Suppressor macrophage (primary cell): ENCODE measurements at regions not wholly inside any gene's neighbourhood (a gene's known extent, or its start where the extent isn't known, plus 50 kb on each side); places are given as distances from the start of the nearest gene placed in this dataset.

ENCODE experiments used
- DNase-seq, 4 experiments: peaks; one replicate each; pipeline ENCODE4 v3.0.0-alpha.2; 2020 to 2022

- DNase-seq: no peak
These were observed 1095.7 kb upstream of the ZEB2 start for GRCh38 chr2:145615626-145616025.

GRCh38 chr2:145609951-145610350, 1090.0 kb upstream of the ZEB2 start:
- no peak for DNase-seq

DNA sequence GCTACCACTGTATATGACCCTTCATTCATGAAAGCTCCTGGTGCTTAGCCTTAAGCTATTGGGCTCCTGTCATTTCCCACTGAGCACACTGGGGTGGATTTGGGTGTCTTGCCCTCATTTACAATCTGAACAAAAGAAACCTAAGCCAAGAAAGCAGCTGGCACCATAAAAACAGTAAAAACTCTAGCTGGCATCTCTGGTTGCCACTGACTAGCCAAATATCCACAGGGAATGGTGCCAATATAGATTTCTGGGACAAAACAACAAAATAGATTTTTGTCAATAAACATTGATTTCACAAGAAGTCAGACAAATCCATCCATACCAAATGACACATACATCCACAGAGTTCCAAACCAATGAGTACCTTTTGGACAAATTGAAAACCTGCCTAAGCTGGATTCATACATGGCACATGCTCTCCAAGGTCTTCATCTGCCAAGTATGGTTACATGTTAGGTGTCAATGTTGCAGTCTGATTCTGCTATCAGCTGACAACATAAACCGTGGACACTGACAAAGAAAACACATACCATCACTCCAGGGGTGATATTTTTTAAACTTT, 1081.5 kb upstream of the ZEB2 start:
- DNase-seq: no peak

- DNase-seq: no peak
These were observed 1080.9 kb upstream of the ZEB2 start for GRCh38 chr2:145600811-145601210.

DNA sequence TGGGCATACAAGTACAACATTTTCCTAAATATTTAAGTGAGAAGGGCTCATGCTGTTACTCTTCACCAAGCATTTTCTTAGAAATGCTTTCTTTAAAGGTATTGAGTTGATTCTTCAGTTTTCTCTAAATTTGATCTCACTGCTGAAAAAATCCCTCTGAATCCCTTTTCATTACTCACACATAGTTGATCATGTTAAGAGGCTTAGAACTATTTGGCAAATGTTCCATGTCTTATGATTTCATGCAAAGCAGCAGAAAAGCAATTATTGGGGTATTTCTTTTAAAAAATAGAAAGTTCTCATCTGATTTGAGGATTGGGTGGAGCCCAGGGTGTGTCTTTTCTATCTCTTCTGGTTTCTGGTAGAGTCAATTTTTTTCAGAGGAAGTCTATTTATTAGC, 1079.8 kb upstream of the ZEB2 start:
- DNase-seq: no peak

DNA sequence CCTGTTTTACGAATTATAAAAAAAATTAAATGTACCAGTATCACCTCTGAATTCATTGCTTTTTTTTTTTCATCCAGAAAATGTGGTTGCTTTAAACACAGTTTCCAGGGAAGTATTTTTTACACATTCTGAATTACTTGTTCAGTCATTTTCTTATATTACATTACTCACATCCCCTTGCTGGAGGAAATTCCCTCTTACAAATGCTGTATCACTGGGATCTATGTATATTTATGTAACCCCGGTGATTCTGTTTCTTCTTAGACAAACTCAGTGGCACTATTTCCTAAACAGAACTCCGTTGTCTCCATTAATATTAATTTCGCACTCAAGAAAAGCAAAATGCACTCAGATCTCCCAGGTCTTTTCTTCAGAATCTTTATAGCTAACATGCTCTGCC, 1078.5 kb upstream of the ZEB2 start:
- peak in 2 of 4 experiments; percentile 53 to 56 for DNase-seq

DNA sequence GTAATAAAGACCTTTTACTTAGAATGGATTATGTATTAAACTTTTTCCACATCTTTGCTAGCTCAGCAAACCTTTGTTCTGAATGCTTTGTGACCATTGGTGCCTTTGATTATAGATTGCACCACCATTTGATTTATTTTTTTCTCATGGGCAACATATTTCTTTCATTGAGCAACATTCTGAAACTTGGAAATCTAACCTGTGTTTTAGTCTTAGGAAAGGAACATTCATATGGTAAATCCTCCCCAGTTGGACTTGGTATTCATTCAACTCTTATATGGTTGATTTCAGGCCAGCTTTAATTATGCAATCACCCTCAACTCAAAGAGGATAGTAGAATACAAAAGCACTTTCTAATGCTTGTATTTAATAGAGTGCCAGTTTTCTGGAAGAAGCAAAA, 1077.9 kb upstream of the ZEB2 start:
- no peak for DNase-seq

GRCh38 chr2:145597006-145597405, 1077.1 kb upstream of the ZEB2 start:
- DNase-seq: peak; percentile 9 to 75 (median 63)

DNA sequence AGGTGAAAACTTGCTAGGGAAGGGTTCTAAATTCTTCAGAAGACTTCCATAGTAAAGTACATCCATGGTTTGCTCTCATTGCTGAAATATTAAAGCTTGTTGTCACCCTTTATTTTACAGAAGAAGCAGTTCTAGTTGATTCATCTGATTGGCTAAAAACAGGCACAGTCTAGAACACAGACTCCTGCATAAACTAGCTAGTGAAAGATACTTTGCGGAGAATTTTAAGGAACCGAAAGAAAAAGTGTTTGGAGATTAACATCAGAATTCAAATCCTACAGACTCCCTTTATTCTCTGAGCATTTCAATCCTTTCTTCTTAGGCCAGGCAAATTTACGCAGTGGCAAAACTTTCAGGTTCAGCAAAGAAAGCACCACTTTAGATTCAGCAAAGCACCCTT, 1076.5 kb upstream of the ZEB2 start:
- peak in 2 of 4 experiments; percentile 22 to 54 for DNase-seq

GRCh38 chr2:145595296-145595695, 1075.4 kb upstream of the ZEB2 start:
- DNase-seq: peak; percentile 19 to 65 (median 42)

DNA sequence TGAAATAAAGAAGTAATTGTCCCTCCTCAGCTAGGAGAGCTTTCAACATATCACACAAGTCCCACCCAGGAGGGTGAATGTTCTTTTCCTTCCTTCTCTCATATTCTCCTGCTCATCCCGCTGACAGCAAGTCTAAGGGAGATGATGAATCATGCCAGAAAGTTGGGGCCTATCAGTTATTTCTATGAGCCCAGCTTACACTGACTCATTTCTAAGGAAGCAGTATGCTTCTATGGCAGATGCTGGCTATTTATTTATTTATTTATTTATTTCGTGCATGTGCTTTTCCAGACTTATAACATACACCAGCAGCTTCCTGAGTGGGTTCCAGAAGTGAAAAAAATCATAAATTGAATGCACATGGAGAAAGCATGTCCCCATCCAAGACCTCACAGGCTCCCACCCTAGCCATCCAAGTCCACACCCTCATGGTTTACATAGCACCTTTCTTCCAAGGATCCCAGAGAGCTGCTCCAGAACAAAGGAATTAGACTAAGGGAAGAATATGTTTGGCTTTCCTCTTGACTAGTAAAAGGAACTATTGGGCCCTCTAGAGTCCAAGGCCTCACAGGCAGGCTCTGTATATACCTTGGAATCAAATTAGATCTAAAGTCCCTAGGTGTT, 1074.2 kb upstream of the ZEB2 start:
- peak; percentile 20 to 69 (median 42) for DNase-seq

- no peak for DNase-seq
These were observed 1073.4 kb upstream of the ZEB2 start for GRCh38 chr2:145593280-145593679.

DNA sequence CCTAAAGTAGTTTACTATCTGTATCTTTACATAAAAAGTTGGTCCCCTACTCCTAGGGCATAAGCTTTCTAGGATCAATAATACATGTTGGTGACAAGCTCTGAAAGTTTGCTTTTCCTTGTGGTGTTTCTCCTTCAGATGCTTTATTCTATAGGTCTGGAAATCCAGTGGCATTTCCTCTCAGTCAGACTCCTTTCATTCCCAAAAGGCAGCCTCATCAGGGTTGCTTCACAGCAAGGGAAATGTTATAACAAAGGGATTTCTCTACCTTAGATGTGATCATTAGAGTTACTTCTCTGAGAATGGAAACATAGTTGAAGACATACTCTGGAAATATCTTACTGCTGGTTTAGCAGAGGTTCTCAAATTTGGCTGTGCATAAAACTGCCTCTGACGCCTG, 1072.4 kb upstream of the ZEB2 start:
- no peak for DNase-seq

DNA sequence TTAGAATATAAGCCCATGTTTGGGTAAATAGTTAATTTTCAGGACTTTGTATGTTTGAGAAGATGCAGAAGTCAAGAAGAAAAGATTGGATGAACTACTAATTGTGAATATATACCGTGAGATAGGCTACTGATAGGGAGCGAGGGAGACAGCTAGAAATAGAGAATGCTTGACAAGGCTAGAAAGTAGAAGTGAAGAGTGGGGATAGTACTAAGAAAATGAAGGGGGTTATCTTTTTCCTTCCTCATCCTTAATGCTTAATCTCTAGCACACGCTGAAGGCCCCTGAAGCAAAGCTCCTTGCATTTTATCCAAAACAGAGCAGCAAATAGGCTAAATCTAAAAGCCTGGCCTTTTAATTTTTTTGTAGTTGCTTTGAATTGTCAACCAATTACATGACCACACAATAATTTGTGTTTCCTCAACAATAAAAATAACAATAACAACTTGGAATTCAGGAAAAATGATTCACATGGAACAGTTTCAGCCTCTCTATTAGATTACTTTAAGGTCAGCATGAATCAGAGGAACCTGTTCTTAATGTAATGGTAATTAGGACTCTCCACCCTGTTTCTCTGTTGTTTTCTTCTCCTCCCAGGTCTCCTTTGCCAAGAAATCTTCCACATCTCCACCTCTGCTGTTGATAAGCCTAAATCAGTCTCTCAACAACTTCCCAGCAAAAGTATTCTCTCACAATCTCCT, 1071.3 kb upstream of the ZEB2 start:
- DNase-seq: no peak

GRCh38 chr2:145587922-145588321, 1068.0 kb upstream of the ZEB2 start:
- no peak for DNase-seq

- DNase-seq: peak; percentile 11 to 49 (median 40)
These were observed 1064.4 kb upstream of the ZEB2 start for GRCh38 chr2:145584353-145584752.

- DNase-seq: no peak
These were observed 1053.7 kb upstream of the ZEB2 start for GRCh38 chr2:145573608-145574007.

DNA sequence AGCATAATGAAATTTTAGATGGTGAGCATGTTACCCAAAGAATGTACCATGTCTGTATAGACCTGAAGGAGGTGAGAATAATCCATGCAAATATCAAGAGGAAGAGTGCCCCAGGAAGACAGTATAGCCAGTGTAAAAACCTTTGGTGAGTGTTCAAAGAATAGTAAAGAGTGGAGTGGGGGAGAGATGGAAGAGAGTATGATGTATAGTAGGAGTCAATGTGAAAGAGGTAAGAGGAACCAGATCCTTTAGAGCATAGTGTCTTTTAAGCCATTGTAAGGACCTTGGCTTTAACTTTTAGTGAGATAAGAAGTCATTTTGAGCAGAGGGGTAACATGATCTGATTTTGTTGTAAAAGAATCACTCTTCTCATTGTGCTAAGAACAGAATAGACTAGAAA, 1052.3 kb upstream of the ZEB2 start:
- DNase-seq: no peak

DNA sequence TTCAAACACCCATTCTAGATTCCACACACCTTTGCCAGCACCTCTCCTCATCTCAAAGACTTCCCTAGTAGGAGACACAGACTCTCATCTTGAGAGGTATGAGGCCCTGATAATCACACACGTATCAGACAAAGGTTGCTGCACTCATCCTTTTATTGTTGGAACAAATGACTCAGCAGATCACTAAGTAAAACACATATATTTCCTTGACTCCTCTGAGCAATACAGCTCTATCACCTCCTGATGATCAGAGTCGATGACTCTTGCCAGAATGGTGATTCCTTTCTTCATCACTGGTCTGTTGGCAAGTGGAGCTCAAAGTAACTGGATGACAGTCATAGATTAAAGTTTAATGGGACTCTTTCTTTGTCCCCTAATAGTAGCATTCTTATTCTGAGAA, 1049.2 kb upstream of the ZEB2 start:
- DNase-seq: no peak

DNA sequence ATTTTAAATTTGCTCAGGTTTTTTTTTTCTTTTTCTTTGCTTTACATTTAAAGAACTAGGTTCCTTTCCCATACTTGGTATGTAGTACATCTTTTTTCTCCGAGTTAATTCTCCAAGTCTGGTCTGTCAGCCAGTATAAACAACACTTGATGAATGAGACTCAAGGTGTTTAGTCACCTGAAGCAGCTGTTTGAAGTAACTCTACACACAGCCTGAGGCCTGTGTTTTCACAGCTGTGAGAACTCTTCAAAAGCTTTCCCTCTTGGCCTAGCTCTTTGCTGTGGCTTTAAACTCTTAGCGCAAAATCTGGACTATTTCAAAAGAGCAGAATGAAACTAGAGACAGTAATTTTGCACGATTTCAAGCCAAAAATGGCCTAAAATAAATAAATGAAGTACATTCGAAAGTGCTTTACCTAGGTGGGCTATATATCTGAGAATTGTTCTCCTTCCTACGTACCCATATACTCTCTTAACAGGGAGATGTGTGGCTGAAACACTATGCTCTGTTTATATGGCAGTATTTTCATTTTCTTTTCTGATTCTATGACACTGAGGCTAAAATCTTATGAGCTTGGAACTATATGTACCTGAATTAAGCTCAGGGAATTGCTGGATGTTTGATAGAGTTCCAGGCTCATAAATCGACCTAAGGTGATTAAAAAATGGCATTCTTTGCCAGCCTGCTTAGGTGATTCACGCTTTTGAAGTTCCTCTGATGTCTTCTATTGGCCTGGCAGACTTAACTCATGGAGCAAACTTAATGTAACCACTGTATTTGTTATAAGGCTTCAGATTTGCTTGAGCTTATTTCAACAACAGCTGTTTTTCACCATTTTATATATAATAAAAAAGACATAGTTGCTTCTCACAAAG, 1044.1 kb upstream of the ZEB2 start:
- no peak for DNase-seq

DNA sequence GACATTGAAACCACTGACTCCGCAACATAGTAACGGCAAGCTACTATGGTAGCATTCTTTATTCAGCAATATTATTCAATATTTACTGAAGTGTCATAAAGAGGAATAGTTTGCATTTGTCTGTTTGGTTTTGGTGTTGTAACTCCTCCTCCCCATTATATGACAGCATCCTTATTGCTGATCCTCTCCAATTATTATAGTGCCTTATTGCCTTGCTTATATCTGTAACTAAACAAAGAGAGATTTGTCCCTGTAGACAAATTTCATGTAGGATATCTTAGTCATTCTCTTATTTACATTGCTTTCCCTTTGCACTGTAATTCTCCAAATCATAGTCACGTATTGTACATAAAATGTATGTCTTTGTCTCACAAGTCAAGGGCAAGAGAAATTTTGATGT, 1041.2 kb upstream of the ZEB2 start:
- no peak for DNase-seq

DNA sequence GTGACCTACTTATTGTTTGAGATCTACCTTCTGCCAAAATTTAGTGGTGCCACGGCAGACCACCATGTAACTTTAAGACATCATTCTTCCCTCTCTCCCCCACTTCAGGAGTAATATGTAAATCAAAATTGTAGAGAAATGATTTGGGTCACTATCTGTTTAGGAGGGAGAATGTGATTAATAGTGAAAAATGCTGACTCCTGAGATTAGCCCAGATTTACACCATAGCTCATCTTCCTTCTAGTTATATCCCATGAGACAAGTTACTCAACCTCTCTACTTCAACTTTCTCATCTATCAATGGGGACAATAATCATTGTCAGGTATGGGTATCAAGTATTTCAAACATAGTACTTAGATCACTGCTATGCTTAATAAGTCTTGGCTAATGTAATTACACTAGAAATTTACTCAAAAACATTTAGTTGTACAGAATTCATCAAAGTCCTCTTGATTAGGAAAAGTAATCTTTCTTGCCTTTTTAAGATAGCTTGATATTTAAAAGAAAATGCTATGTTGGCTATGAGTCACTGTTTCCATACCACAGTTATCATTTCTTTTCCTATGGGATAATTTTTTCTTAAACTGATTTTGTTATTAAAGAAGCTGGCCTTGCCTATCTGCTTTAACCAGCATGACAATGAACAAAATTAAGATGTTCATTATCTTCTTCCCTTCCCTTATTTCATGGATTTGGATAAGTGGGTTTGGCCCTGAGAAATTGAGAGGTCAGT, 1038.9 kb upstream of the ZEB2 start:
- DNase-seq: peak in 1 of 4 experiments; percentile 4

DNA sequence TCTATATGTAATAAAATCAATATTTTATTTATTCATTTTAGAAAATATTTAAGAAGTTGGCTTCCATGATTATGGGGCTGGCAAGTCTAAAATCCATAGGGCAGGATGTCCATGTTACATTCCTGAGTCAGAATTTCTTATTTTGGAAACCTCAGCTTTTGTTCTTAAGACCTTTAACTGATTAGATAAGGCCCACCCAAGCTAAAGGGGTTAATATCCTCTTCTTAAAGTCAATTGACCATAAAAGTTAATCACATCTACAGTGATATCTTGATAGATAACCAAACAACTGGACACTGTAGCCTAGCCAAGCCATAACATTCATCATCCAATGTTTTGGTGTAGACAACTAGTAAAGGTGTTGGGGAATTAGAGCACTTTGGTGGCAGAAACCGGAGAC, 1035.4 kb upstream of the ZEB2 start:
- no peak for DNase-seq
